Common myeloid progenitor, CD34-positive (primary cell): ENCODE measurements at regions not wholly inside any gene's neighbourhood (a gene's known extent, or its start where the extent isn't known, plus 50 kb on each side); places are given as distances from the start of the nearest gene placed in this dataset.
"Not testable (repeated sequence)": the region's sequence is repeated elsewhere in the genome, so short reads cannot be mapped to it uniquely, and the experiment has no call there.

Experiments used
- CTCF ChIA-PET: fragments of 350-600 bp; sonication (Branson Sonifier 250); formaldehyde crosslinking; loops from one replicate; lab custom pipeline; 2021; ENCODE audit warnings: antibody characterized with exemption; lab: Charles Lee
- POLR2A ChIA-PET: fragments of 350-600 bp; sonication (Branson Sonifier 250); formaldehyde crosslinking; loops from one replicate; lab custom pipeline; 2021; ENCODE audit warnings: antibody characterized with exemption; lab: Charles Lee
- DNase-seq, 3 donors: peaks; one replicate each; pipeline versions ENCODE4 v3.0.0 to v3.0.0-alpha.2; 2013
- H3K27ac ChIP-seq, 2 experiments: 1 replicate in 1 of 2; 2 replicates in 1 of 2; pipeline ENCODE4 v1.7.0; 2013; ENCODE audit warnings: inconsistent platforms in 2 of 2, low read length in 2 of 2, mild to moderate bottlenecking in 2 of 2, low read depth in 1 of 2, moderate library complexity in 1 of 2; ENCODE audit not compliant: severe bottlenecking in 2 of 2, insufficient read depth in 1 of 2, poor library complexity in 1 of 2
- H3K27me3 ChIP-seq, 5 experiments: replicated peaks in 2 of 5; 1 replicate in 3 of 5; 2 replicates in 2 of 5; pipeline versions ENCODE4 v1.6.1 to v1.7.0; 2013; ENCODE audit warnings: low read length in 4 of 5, mild to moderate bottlenecking in 2 of 5, moderate library complexity in 2 of 5, inconsistent platforms in 1 of 5; ENCODE audit not compliant: insufficient read depth in 5 of 5, control insufficient read depth in 4 of 5
- H3K36me3 ChIP-seq, 4 experiments: 1 replicate in 2 of 4; 2 replicates in 2 of 4; pipeline versions ENCODE4 v1.6.1 to v1.7.0; 2013; ENCODE audit warnings: low read length in 3 of 4, control low read depth in 1 of 4, mild to moderate bottlenecking in 1 of 4; ENCODE audit not compliant: control insufficient read depth in 4 of 4, insufficient read depth in 4 of 4
- H3K4me1 ChIP-seq, 4 experiments: 1 replicate in 3 of 4; 2 replicates in 1 of 4; pipeline versions ENCODE4 v1.6.1 to v1.7.1; 2013; ENCODE audit warnings: low read length in 3 of 4, mild to moderate bottlenecking in 3 of 4, control low read depth in 1 of 4, inconsistent platforms in 1 of 4, moderate library complexity in 1 of 4; ENCODE audit not compliant: control insufficient read depth in 4 of 4, insufficient read depth in 4 of 4; ENCODE audit errors: control extremely low read depth in 1 of 4
- H3K4me3 ChIP-seq, 7 experiments: 1 replicate in 4 of 7; 2 replicates in 3 of 7; pipeline versions ENCODE4 v1.5.1 to v1.7.0; 2013; ENCODE audit warnings: mild to moderate bottlenecking in 7 of 7, low read length in 6 of 7, moderate library complexity in 6 of 7, inconsistent platforms in 2 of 7, low read depth in 2 of 7, control low read depth in 1 of 7; ENCODE audit not compliant: insufficient read depth in 4 of 7, control insufficient read depth in 1 of 7; ENCODE audit errors: extremely low read depth in 1 of 7
- H3K9me3 ChIP-seq, 5 experiments: 1 replicate in 4 of 5; 2 replicates in 1 of 5; pipeline versions ENCODE4 v1.6.1 to v1.7.1; 2013; ENCODE audit warnings: low read length in 4 of 5, mild to moderate bottlenecking in 2 of 5, inconsistent platforms in 1 of 5, low read depth in 1 of 5, moderate library complexity in 1 of 5; ENCODE audit not compliant: control insufficient read depth in 4 of 5, insufficient read depth in 2 of 5; ENCODE audit errors: control extremely low read depth in 1 of 5
- WGBS: methylation state at CpG from one replicate; pipeline ENCODE4 v1.1.5; 2013; ENCODE audit not compliant: insufficient coverage; 5-methylcytosine and 5-hydroxymethylcytosine counted together

GRCh38 chr5:42309865-42310264 lies 113.4 kb upstream of the GHR start:
- no peaks in the 10 kb centered on the region for H3K27me3 ChIP-seq
- no peak overlapping the region for H3K4me3 ChIP-seq
- no peak overlapping the region for H3K27ac ChIP-seq
- CTCF ChIA-PET = interaction anchor here (0.9 kb wide), 1 partner anchor 10 kb away, joined by 4 read pairs; no protein-coding TSS in a partner anchor
- no peaks in the 10 kb centered on the region for H3K36me3 ChIP-seq
- DNase-seq = no peak
- POLR2A ChIA-PET = no interaction called here
- no peaks in the 10 kb centered on the region for H3K4me1 ChIP-seq
- H3K9me3 ChIP-seq = no peaks in the 10 kb centered on the region

DNA sequence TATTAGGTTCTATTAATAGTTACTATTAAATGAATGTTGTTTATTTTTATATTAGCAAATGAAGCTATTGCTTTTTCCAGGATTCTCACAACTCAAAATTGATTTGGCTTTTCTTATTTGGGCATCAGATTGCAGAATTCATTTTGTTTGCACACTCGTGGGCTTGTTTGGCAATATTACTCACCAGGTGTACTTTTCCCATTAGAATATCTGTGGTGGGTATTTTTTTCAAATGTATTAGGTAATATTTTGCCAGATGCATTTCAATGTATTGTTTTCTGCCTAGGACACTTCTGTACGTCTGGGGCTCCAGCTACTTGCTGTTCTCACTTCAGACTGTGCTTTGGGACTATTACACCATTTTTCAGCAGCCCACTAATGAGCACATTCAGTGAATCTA lies 108.0 kb upstream of the GHR start:
- no peak for DNase-seq
- H3K4me1 ChIP-seq = no peaks in the 10 kb centered on the region
- no peak overlapping the region for H3K4me3 ChIP-seq
- peaks cover 0 to 9% (median 2%) of the 10 kb centered on the region in 5 experiments for H3K9me3 ChIP-seq
- H3K36me3 ChIP-seq = no peaks in the 10 kb centered on the region
- H3K27ac ChIP-seq = no peak overlapping the region
- ChIA-PET POLR2A (no interaction called here), CTCF (no interaction called here)
- WGBS = 40% methylated on average over 1 of the region's 2 CpGs
- H3K27me3 ChIP-seq = no peaks in the 10 kb centered on the region

- H3K27ac ChIP-seq = no peak overlapping the region
- no peaks in the 10 kb centered on the region for H3K27me3 ChIP-seq
- no peak for DNase-seq
- WGBS = 100% methylated on average over 2 of the region's 2 CpGs
- no peaks in the 10 kb centered on the region for H3K4me1 ChIP-seq
- H3K4me3 ChIP-seq = no peak overlapping the region
- ChIA-PET POLR2A (no interaction called here), CTCF (no interaction called here)
- H3K36me3 ChIP-seq = no peaks in the 10 kb centered on the region
- peaks cover 0 to 9% (median 4%) of the 10 kb centered on the region in 5 experiments for H3K9me3 ChIP-seq
Observed at GRCh38 chr5:42317575-42317974, 105.7 kb upstream of the GHR start.

DNA sequence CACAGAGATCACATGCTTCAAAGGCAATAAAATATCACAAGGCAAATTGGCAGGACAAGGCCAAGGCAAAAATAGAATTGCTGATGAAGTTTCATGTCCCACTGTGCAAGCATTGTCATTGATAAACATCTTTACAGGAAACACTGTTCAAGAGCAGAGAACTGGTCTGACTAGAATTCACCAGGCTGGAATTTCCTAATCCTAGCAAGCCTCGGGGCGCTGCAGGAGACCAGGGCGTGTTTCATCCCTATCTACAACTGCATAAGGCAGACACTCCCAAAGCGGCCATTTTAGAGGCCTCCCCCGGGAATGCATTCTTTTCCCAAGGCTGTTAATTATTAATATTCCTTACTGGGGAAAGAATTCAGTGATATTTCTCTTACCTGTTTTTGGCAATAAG lies 103.7 kb upstream of the GHR start:
- CTCF ChIA-PET, H3K27me3 ChIP-seq, H3K36me3 ChIP-seq, H3K27ac ChIP-seq, H3K4me3 ChIP-seq, H3K9me3 ChIP-seq, DNase-seq, H3K4me1 ChIP-seq, POLR2A ChIA-PET: not testable (repeated sequence)
- no CpG with 5 or more reads among the region's 5 CpGs for WGBS

- H3K4me1 ChIP-seq = no peaks in the 10 kb centered on the region
- no peaks in the 10 kb centered on the region for H3K27me3 ChIP-seq
- no peaks in the 10 kb centered on the region for H3K36me3 ChIP-seq
- H3K4me3 ChIP-seq = no peak overlapping the region
- ChIA-PET CTCF (interaction anchor here (1.3 kb wide), 1 partner anchor 81 kb away, joined by 3 read pairs; no protein-coding TSS in a partner anchor), POLR2A (no interaction called here)
- H3K9me3 ChIP-seq = peaks cover 0 to 9% (median 4%) of the 10 kb centered on the region in 5 experiments
- WGBS = 82% methylated on average over 1 of the region's 1 CpG
- no peak for DNase-seq
- H3K27ac ChIP-seq = no peak overlapping the region
Observed at GRCh38 chr5:42321785-42322184, 101.5 kb upstream of the GHR start.

GRCh38 chr5:42337143-42337542 lies 86.1 kb upstream of the GHR start:
- Histone ChIP-seq H3K27ac (no peak overlapping the region), H3K4me3 (no peak overlapping the region), H3K9me3 (peaks cover 0 to 12% (median 5%) of the 10 kb centered on the region in 5 experiments), H3K27me3 (no peaks in the 10 kb centered on the region), H3K4me1 (no peaks in the 10 kb centered on the region), H3K36me3 (no peaks in the 10 kb centered on the region)
- DNase-seq = no peak
- ChIA-PET CTCF (no interaction called here), POLR2A (no interaction called here)
- 100% methylated on average over 3 of the region's 3 CpGs for WGBS

DNA sequence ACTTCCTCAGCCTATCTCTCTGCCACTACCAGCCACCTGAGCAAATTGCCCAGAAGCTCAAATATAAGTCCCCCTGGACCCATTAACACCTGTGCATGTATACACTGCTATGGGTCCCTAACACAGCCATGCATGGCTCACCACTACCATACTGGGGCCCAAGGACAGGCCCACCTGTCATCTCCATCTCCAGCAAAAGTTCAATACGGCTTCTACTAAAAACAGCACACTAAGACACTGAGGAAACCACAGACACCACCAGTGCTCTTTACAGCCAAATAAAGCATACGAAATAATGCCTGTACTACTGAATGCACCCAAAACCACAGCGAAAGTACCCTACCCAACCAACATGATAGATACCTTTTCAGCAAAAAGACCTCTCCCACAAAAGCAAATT lies 85.6 kb upstream of the GHR start:
- ChIA-PET POLR2A (no interaction called here), CTCF (no interaction called here)
- DNase-seq = no peak
- Histone ChIP-seq H3K36me3 (no peaks in the 10 kb centered on the region), H3K27me3 (no peaks in the 10 kb centered on the region), H3K4me1 (no peaks in the 10 kb centered on the region), H3K4me3 (no peak overlapping the region), H3K9me3 (peaks cover 0 to 12% (median 5%) of the 10 kb centered on the region in 5 experiments), H3K27ac (no peak overlapping the region)
- WGBS = 100% methylated on average over 3 of the region's 3 CpGs
